ENCODE measurements at regions not wholly inside any gene's neighbourhood (a gene's known extent, or its start where the extent isn't known, plus 50 kb on each side); places are given as distances from the start of the nearest gene placed in this dataset.
"Not testable (repeated sequence)": the region's sequence is repeated elsewhere in the genome, so short reads cannot be mapped to it uniquely, and the experiment has no call there.

DNA sequence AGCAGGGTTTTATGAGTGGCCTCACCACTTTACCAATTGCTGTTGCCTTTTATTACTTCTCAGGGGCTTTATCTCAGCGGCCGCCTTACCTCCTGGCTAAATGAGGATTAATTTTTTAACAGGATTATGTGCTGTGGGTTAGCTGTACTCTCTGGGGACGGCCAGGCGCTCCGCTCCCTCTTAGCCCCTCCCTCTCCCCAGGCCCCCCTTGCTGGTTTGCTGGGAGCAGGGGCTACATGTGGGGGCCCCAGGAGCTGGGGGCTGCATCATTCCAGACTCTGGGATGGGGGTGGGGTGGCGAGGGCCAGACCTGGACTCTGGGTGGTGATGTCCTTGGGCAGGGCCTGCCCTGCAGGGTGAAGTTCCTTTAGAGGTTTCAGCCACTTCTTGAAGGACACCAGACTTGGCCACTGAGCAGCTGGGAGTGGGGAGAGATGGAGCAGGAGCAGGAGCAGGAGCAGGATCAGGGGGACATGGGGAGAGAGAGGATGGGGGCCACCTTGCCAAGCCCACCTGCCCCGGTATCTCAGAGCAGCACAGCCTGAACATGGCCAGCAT lies 196.1 kb downstream of the GOLGA6L6 start:
- DNase-seq, result peak; percentile 52

GRCh38 chr15:20344601-20345400 lies 196.8 kb downstream of the GOLGA6L6 start:
- DNase-seq, result peak; percentile 60

DNA sequence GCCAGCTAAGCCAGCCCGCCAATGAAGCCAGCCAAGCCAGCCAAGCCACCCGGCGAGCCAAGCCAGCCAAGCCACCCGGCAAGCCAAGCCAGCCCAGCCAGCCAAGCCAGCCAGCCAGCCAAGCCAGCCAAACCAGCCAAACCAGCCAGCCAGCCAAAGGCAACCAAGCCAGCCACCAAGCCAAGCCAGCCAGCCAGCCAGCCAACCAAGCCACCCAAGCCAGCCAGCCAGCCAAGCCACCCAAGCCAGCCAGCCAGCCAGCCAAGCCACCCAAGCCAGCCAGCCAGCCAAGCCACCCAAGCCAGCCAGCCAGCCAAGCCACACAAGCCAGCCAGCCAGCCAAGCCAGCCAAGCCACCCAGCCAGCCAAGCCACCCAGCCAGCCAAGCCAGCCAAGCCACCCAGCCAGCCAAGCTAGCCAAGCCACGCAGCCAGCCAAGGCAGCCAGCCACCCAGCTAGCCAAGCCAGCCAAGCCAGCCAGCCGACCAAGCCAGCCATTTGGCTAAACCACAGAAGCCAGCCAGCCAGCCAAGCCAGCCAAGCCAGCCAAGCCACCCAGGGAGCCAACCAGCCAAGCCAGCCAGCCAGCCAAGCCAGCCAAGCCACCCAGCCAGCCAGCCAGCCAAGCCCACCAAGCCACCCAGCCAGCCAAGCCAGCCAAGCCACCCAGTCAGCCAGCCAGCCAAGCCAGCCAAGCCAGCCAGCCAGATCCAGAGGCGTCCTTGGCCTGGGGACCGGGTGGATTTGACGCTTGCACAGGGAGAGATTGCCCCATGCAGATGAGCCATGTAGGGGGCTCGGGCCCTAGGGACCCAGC lies 198.0 kb downstream of the GOLGA6L6 start:
- peak; percentile 72 for DNase-seq

DNA sequence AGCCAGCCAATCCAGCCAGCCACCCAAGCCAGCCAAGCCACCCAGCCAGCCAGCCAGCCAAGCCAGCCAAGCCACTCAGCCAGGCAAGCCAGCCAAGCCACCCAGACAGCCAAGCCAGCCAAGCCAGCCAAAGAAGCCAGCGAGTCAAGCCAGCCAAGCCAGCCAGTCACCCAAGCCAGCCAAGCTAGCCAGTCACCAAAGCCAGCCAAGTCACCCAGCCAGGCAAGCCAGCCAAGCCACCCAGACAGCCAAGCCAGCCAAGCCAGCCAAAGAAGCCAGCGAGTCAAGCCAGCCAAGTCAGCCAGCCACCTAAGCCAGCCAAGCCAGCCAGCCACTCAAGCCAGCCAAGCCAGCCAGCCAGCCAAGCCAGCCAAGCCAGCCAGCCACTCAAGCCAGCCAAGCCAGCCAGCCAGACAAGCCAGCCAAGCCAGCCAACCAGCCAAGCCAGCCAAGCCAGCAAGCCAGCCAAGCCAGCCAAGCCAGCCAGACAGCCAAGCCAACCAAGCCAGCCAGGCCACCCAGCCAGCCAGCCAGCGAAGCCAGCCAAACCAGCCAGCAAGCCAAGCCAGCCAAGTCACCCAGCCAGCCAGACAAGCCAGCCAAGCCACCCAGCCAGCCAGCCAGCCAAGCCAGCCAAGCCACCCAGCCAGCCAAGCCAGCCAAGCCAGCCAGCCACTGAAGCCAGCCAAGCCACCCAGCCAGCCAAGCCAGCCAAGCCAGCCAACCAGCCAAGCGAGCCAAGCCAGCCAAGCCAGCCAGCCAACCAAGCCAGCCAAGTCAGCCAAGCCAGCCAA lies 198.8 kb downstream of the GOLGA6L6 start:
- not testable (repeated sequence) for DNase-seq

GRCh38 chr15:20341901-20342600 lies 199.5 kb downstream of the GOLGA6L6 start:
- DNase-seq, result peak; percentile 96

- peak; percentile 96 for DNase-seq
These were observed 200.5 kb downstream of the GOLGA6L6 start for GRCh38 chr15:20340931-20341661.

DNA sequence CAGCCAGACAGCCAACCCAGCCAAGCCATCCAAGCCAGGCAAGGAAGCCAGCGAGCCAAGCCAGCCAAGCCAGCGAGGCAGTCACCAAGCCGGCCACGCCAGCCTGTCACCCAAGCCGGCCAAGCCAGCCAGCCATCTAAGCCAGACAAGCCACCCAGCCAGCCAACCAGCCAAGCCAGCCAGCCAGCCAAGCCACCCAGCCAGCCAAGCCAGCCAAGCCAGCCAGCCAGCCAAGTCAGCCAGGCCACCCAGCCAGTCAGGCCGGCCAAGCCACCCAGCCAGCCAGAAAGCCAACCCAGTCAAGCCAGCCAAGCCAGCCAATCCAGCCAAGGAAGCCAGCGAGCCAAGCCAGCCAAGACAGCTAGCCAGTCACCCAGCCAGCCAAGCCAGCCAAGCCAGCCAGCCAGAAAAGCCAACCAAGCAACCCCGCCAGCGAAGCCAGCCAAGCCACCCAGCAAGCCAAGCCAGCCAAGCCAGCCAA lies 201.2 kb downstream of the GOLGA6L6 start:
- DNase-seq, result peak; percentile 94

DNA sequence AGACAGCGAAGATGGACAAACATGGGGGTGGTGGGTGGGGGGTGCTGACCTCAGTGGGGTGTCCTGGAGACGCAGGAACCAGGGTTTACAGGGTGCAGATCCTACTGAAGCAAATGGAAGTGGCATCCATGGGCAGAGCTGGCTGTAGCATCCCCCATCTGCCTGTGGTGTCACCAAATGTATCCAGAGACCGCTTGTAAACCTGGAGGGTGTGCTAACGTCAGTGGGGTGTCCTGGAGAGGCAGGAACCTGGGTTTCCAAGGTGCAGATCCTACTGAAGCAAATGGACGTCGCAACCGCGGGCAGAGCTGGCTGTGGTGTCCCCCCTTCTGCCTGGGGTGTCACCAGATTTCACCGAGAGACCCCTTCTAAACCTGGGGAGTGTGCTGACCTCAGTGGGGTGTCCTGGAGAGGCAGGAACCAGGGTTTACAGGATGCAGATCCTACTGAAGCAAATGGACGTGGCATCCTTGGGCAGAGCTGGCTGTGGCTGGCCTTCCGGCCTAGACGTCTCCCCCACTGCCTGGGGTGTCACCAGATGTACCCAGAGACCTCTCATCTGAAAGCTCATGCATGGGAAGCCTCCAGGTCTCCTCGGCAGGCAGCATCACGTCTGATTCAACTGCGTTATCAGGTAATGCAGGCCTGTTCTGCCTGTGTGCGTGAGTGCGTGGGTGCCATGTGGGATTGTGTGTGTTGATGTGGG lies 202.4 kb downstream of the GOLGA6L6 start:
- DNase-seq, result peak; percentile 53

GRCh38 chr15:20338671-20339070 lies 202.9 kb downstream of the GOLGA6L6 start:
- DNase-seq, result not testable (repeated sequence)

DNA sequence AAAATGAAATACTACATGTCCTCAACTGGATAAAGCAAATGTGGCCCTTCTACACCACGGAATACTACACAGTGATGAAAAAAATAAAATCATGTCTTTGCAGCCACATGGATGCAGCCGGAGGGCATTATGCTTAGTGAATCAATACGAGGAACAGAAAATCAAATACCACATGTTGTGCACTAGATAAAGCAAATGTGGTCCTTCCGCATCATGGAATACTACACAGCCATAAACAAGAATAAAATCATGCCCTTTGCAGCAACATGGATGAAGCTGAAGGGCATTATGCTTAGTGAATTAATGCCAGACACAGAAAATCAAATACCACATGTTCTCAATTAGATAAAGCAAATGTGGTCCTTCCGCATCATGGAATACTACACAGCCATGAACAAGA lies 204.4 kb downstream of the GOLGA6L6 start:
- not testable (repeated sequence) for DNase-seq

DNA sequence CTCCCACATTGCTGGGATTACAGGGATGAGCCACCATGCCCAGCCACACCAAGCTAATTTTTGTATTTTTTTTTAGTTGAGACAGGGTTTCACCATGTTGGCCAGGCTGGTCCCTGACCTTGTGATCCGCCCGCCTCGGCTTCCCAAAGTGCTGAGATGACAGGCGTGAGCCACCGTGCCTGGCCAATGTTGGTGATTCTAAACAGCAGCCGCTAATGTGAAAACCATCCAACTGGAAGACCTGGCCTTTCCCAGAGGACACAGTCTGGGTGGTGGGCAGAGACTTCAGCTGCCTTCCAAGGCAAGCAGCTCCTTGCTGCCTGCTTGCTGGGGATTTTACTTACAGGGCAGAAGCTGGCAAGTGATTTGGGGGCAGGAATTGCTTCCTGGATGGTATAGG lies 207.1 kb downstream of the GOLGA6L6 start:
- DNase-seq, result not testable (repeated sequence)

GRCh38 chr15:20325751-20326150 lies 215.8 kb downstream of the GOLGA6L6 start:
- DNase-seq, result not testable (repeated sequence)

- not testable (repeated sequence) for DNase-seq
These were observed 224.5 kb downstream of the GOLGA6L6 start for GRCh38 chr15:20317132-20317531.

DNA sequence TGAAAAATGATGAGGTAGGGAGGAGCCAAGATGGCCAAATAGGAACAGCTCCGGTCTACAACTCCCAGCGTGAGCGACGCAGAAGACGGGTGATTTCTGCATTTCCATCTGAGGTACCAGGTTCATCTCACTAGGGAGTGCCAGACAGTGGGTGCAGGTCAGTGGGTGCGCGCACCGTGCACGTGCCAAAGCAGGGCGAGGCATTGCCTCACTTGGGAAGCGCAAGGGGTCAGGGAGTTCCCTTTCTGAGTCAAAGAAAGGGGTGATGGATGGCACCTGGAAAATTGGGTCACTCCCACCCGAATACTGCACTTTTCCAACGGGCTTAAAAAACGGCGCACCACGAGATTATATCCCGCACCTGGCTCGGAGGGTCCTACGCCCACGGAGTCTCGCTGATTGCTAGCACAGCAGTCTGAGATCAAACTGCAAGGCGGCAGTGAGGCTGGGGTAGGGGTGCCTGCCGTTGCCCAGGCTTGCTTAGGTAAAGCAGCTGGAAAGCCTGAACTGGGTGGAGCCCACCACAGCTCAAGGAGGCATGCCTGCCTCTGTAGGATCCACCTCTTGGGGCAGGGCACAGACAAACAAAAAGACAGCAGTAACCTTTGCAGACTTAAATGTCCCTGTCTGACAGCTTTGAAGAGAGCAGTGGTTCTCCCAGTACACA lies 230.5 kb downstream of the GOLGA6L6 start:
- DNase-seq, result not testable (repeated sequence)

DNA sequence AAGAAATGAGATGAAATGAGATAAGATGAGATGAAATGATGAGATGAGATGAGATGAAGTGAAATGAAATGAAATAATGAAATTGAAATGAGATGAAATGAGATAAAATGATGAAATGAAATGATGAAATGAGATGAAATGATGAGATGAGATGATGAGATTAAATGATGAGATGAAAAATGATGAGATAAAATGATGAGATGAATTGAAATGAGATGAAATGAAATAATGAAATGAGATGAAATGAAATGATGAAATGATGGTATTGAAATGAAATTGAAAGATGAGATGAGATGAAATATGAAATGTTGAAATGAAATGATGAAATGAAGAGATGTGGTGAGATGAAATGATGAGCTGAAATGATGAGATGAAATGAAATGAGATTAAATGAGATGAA lies 231.0 kb downstream of the GOLGA6L6 start:
- DNase-seq, result no peak

- DNase-seq, result not testable (repeated sequence)
These were observed 231.6 kb downstream of the GOLGA6L6 start for GRCh38 chr15:20309966-20310365.

DNA sequence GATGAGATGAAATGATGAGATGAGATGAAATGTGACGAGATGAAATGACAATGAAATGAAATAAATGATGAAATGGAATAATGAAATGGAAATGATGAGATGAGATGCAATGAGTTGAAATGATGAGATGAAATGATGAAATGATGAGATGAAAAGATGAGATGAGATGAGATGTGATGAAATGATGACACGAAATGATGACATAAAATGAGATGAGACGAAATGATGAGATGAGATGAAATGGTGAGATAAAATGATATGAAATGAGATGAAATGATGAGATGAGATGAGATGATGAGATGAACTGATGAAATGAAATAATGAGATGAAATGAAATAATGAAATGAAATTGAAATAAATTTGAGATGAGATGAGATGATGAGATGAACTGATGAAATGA lies 232.2 kb downstream of the GOLGA6L6 start:
- DNase-seq, result not testable (repeated sequence)

GRCh38 chr15:20308027-20308690 lies 233.4 kb downstream of the GOLGA6L6 start:
- DNase-seq, result not testable (repeated sequence)

GRCh38 chr15:20307137-20307536 lies 234.5 kb downstream of the GOLGA6L6 start:
- not testable (repeated sequence) for DNase-seq

Measured in islet precursor cell (in vitro differentiated cells).